Activated T-cell treated with anti-CD3 and anti-CD28 coated beads, Interleukin-2, amount 50 U/mL, for 1 hour (primary cell): ENCODE measurements at regions not wholly inside any gene's neighbourhood (a gene's known extent, or its start where the extent isn't known, plus 50 kb on each side); places are given as distances from the start of the nearest gene placed in this dataset.
"Not testable (repeated sequence)": the region's sequence is repeated elsewhere in the genome, so short reads cannot be mapped to it uniquely, and the experiment has no call there.

Source experiments
- DNase-seq: peaks from one replicate; pipeline ENCODE4 v3.0.0-alpha.2; 2020

DNA sequence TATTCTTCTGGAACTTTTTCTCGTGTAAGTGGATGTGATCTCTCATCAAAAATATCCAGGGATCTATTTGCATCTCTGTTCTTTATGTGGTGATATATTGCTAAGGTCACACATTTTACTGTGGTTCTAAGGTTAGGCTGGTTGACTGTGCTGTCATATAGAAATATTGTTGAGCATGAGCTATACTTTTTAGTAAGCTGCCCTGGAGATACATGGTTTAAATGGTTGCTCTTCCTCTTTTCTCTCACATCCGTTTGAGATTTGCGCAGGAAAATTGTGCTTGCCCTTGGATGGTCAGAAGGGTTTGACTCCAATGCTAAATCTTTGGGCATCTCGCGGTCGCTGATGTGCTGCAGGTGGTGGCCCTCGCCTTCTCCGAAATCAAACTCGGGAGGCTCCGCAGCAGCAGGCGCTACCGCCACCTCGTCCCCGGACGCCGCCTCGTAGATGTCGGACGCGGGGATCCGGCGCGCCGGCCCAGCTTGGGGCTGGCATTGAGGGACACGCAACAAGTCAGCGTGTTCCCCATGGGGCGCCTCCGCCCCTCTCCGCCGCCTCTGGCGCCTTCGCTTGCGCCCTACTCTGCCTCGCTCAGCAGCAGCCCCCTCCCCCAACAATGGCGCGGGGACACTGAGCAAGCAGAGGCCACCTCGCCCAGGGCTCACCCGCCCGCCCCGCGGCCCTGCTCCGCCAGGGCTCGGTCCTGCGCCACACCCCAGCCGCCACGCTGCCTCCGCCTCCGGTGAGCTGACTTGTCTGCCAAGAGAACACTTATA is 154.5 kb downstream of the MSN start:
- peak; percentile 50 for DNase-seq

- DNase-seq: not testable (repeated sequence)
Measured at GRCh38 chrX:65819983-65820382, 152.5 kb downstream of the MSN start.

DNA sequence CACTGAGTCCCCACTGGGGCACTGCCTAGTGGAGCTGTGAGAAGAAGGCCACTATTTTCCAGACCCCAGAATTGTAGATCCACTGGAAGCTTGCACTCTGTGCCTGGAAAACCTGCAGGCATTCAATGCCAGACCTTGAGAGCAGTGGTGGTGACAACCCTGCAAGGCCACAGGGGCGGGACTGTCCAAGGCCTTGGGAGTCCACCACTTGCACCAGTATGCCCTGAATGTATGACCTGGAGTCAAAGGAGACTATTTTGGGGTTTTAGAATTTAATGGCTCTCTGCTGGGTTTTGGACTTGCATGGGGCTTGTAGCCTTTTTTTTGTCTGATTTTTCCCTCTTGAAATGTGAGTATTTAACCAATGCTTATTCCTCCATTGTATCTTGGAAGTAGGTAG is 145.8 kb downstream of the MSN start:
- DNase-seq: no peak

DNA sequence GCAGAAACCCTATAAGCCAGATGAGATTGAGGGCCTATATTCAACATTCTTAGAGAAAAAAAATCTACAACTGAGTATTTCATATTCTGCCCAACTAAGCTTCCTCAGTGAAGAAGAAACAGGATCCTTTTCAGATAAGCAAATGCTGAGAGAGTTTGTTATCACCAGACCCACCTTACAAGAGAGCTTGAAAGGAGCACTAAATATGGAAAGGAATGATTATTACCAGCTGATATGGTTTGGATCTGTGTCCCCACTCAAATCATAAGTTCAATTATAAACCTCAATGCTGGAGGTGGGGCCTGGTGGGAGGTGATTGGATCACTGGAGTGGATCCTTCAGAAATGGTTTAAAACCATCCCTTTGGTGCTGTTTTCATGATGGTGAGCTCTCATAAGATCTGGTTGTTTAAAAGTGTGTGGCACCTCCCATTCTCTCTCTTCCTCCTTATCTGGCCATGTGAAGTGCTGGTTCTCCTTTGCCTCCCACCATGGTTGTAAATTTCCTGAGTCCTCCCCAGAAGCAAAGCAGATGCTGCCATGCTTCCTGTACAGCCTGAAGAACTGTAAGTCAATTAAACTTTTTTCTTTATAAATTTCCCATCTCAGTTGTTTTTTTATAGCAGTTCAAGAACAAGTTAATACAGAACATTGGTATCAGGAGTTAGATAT is 144.2 kb downstream of the MSN start:
- DNase-seq: no peak
